ENCODE measurements at regions not wholly inside any gene's neighbourhood (a gene's known extent, or its start where the extent isn't known, plus 50 kb on each side); places are given as distances from the start of the nearest gene placed in this dataset.

DNA sequence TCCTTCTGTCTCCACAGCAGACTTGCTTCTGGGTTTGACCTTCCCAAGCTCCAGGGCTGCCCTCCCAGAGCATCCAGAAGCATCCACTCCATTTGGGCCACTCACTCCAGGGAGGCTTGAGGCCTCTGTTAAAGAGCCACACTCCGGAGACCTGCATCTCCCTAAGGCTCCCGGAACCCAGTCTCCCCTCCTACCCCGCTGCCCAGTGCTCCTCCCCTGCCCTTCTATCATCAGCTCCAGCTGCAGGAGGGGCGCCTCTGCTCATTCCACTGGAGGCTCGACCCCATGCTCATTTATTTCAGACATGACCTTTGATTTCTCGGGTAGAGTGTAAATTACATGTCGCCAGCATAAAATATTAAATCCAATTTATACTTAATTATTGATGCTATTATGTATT lies 142.5 kb downstream of the SYF2 start:
- Histone ChIP-seq H3K36me3 (ENCODE audit: control insufficient read depth, insufficient read depth, low read length) (no peaks in the 10 kb centered on the region), H3K27me3 (ENCODE audit: control insufficient read depth, insufficient read depth, low read length) (peaks cover 4% of the 10 kb centered on the region)

DNA sequence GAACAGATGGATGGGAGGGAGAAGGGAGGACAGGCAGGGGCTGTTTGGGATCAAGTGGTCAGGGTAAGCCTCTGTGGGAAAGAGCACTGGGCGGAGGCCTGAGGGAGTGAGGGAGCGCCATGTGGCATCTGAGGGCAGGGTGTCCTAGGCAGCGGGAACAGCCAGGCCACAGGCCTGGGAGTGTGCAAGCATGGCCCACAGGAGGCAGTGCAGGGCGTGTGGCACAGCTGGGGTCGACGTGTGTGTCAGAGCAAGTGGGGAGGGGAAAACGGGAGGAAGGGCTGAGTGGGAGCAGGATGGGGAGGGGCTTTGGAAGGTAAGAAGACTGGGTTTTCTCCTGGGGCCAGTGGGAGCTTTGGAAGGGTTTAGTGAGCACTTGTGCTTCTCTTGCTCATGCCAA lies 143.4 kb downstream of the SYF2 start:
- no peak overlapping the region for H3K4me2 ChIP-seq (ENCODE audit: extremely low read depth, insufficient read depth, low read length)
- peaks cover 2% of the 10 kb centered on the region for H4K20me1 ChIP-seq (ENCODE audit: control insufficient read depth, extremely low read depth, insufficient read depth, low read length)
- no peak overlapping the region for H3K27ac ChIP-seq (ENCODE audit: insufficient read depth, low read length)
- H3K4me3 ChIP-seq (replicated peaks in 1 of 4; ENCODE audit: control extremely low read depth in 1 of 4, insufficient read depth in 1 of 4, low read depth in 3 of 4, low read length in 4 of 4), result no peak overlapping the region
- DNase-seq (ENCODE audit: low read depth in 2 of 2), result no peak
- H3K9ac ChIP-seq (ENCODE audit: insufficient read depth, low read length), result no peak overlapping the region
- H3K79me2 ChIP-seq (ENCODE audit: control insufficient read depth, insufficient read depth, low read length), result no peaks in the 10 kb centered on the region
- H3K36me3 ChIP-seq (ENCODE audit: control insufficient read depth, insufficient read depth, low read length), result no peaks in the 10 kb centered on the region
- H2AFZ ChIP-seq (ENCODE audit: low read length), result no peak overlapping the region
- H3K9me3 ChIP-seq (ENCODE audit: control insufficient read depth, insufficient read depth, low read depth, low read length), result no peaks in the 10 kb centered on the region
- no peak for TF ChIP-seq EZH2 (IDR thresholded peaks at IDR 0.05; ENCODE audit: low read length, missing control alignments)
- TF ChIP-seq, protein P1, sequence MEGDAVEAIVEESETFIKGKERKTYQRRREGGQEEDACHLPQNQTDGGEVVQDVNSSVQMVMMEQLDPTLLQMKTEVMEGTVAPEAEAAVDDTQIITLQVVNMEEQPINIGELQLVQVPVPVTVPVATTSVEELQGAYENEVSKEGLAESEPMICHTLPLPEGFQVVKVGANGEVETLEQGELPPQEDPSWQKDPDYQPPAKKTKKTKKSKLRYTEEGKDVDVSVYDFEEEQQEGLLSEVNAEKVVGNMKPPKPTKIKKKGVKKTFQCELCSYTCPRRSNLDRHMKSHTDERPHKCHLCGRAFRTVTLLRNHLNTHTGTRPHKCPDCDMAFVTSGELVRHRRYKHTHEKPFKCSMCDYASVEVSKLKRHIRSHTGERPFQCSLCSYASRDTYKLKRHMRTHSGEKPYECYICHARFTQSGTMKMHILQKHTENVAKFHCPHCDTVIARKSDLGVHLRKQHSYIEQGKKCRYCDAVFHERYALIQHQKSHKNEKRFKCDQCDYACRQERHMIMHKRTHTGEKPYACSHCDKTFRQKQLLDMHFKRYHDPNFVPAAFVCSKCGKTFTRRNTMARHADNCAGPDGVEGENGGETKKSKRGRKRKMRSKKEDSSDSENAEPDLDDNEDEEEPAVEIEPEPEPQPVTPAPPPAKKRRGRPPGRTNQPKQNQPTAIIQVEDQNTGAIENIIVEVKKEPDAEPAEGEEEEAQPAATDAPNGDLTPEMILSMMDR (conservative IDR thresholded peaks at IDR 0.05 in 1 of 2, IDR thresholded peaks at IDR 0.05 in 1 of 2; ENCODE audit: low read depth in 1 of 2, low read length in 2 of 2), result no peak
- peaks cover 4% of the 10 kb centered on the region for H3K27me3 ChIP-seq (ENCODE audit: control insufficient read depth, insufficient read depth, low read length)
- no peaks in the 10 kb centered on the region for H3K4me1 ChIP-seq (ENCODE audit: control insufficient read depth, extremely low read depth, insufficient read depth, low read length)

More for the DNA sequence above, 142.5 kb downstream of the SYF2 start:
- H3K27ac ChIP-seq (ENCODE audit: insufficient read depth, low read length), result no peak overlapping the region
- no peak overlapping the region for H3K4me2 ChIP-seq (ENCODE audit: extremely low read depth, insufficient read depth, low read length)
- peaks cover 2% of the 10 kb centered on the region for H4K20me1 ChIP-seq (ENCODE audit: control insufficient read depth, extremely low read depth, insufficient read depth, low read length)
- no peak for DNase-seq (ENCODE audit: low read depth in 2 of 2)
- H2AFZ ChIP-seq (ENCODE audit: low read length), result no peak overlapping the region
- no peaks in the 10 kb centered on the region for H3K79me2 ChIP-seq (ENCODE audit: control insufficient read depth, insufficient read depth, low read length)
- TF ChIP-seq, protein P1 (conservative IDR thresholded peaks at IDR 0.05 in 1 of 2, IDR thresholded peaks at IDR 0.05 in 1 of 2; ENCODE audit: low read depth in 1 of 2, low read length in 2 of 2), result no peak
- TF ChIP-seq EZH2 (IDR thresholded peaks at IDR 0.05; ENCODE audit: low read length, missing control alignments), result no peak
- no peaks in the 10 kb centered on the region for H3K9me3 ChIP-seq (ENCODE audit: control insufficient read depth, insufficient read depth, low read depth, low read length)
- H3K9ac ChIP-seq (ENCODE audit: insufficient read depth, low read length), result no peak overlapping the region
- H3K4me3 ChIP-seq (replicated peaks in 1 of 4; ENCODE audit: control extremely low read depth in 1 of 4, insufficient read depth in 1 of 4, low read depth in 3 of 4, low read length in 4 of 4), result no peak overlapping the region
- no peaks in the 10 kb centered on the region for H3K4me1 ChIP-seq (ENCODE audit: control insufficient read depth, extremely low read depth, insufficient read depth, low read length)

DNA sequence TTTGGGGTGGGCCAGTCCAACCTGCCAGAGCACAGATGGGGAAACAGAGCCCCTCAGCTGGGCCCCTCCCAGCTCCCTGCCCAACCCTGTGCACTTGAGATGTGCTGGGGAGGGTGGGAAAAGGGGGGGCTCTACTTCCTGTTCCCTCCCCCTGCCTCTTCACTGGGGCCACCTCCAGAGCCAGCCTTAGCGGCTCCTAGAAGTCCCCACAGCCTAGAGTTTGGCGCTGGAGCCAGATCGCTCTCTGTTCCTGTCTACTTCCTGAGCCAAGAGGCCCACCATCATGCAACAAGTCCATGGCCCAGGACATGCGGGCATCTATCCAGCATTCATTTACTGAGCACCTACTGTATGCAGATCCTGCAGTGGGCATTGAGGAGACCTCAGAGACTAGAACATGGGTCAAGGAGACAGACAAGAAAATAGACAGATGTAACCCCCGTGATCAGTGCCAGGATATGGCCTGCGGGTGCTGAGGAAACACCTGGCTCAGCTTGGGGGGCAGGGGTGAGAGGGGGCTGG lies 144.1 kb downstream of the SYF2 start:
- no peak overlapping the region for H3K4me3 ChIP-seq (replicated peaks in 1 of 4; ENCODE audit: control extremely low read depth in 1 of 4, insufficient read depth in 1 of 4, low read depth in 3 of 4, low read length in 4 of 4)
- no peak for DNase-seq (ENCODE audit: low read depth in 2 of 2)
- peaks cover 2% of the 10 kb centered on the region for H3K27me3 ChIP-seq (ENCODE audit: control insufficient read depth, insufficient read depth, low read length)
- no peaks in the 10 kb centered on the region for H3K79me2 ChIP-seq (ENCODE audit: control insufficient read depth, insufficient read depth, low read length)
- H3K9ac ChIP-seq (ENCODE audit: insufficient read depth, low read length), result no peak overlapping the region
- no peak overlapping the region for H2AFZ ChIP-seq (ENCODE audit: low read length)
- H3K4me2 ChIP-seq (ENCODE audit: extremely low read depth, insufficient read depth, low read length), result no peak overlapping the region
- peaks cover 2% of the 10 kb centered on the region for H4K20me1 ChIP-seq (ENCODE audit: control insufficient read depth, extremely low read depth, insufficient read depth, low read length)
- H3K36me3 ChIP-seq (ENCODE audit: control insufficient read depth, insufficient read depth, low read length), result no peaks in the 10 kb centered on the region
- TF ChIP-seq, protein P1 (conservative IDR thresholded peaks at IDR 0.05 in 1 of 2, IDR thresholded peaks at IDR 0.05 in 1 of 2; ENCODE audit: low read depth in 1 of 2, low read length in 2 of 2), result no peak
- TF ChIP-seq EZH2 (IDR thresholded peaks at IDR 0.05; ENCODE audit: low read length, missing control alignments), result no peak
- no peaks in the 10 kb centered on the region for H3K4me1 ChIP-seq (ENCODE audit: control insufficient read depth, extremely low read depth, insufficient read depth, low read length)
- H3K27ac ChIP-seq (ENCODE audit: insufficient read depth, low read length), result no peak overlapping the region
- no peaks in the 10 kb centered on the region for H3K9me3 ChIP-seq (ENCODE audit: control insufficient read depth, insufficient read depth, low read depth, low read length)
